GM18873 (cell line): ENCODE measurements at regions not wholly inside any gene's neighbourhood (a gene's known extent, or its start where the extent isn't known, plus 50 kb on each side); places are given as distances from the start of the nearest gene placed in this dataset.
"Not testable (repeated sequence)": the region's sequence is repeated elsewhere in the genome, so short reads cannot be mapped to it uniquely, and the experiment has no call there.

Source experiments
- ATAC-seq: cut with Tn5 transposase; IDR thresholded peaks from one replicate; pipeline ENCODE4 v1.9.1; 2021; ENCODE audit warnings: mild to moderate bottlenecking, moderate library complexity, moderate number of reproducible peaks; ENCODE audit not compliant: unreplicated experiment, low FRiP score

GRCh38 chr22:48416396-48417224 lies 1411.1 kb downstream of the BRD1 start:
- ATAC-seq = no peak

GRCh38 chr22:48415520-48415919 lies 1412.2 kb downstream of the BRD1 start:
- no peak for ATAC-seq

- ATAC-seq = no peak
These were observed 1413.0 kb downstream of the BRD1 start for GRCh38 chr22:48414651-48415050.

- ATAC-seq = not testable (repeated sequence)
These were observed 1414.7 kb downstream of the BRD1 start for GRCh38 chr22:48412931-48413330.

GRCh38 chr22:48410536-48410935 lies 1417.1 kb downstream of the BRD1 start:
- ATAC-seq = no peak

GRCh38 chr22:48407256-48407955 lies 1420.3 kb downstream of the BRD1 start:
- ATAC-seq = no peak

GRCh38 chr22:48406161-48406560 lies 1421.5 kb downstream of the BRD1 start:
- ATAC-seq = no peak

GRCh38 chr22:48405741-48406140 lies 1421.9 kb downstream of the BRD1 start:
- no peak for ATAC-seq

- ATAC-seq = no peak
These were observed 1422.7 kb downstream of the BRD1 start for GRCh38 chr22:48404801-48405447.

GRCh38 chr22:48403521-48404403 lies 1423.9 kb downstream of the BRD1 start:
- ATAC-seq = no peak

GRCh38 chr22:48402591-48403031 lies 1425.1 kb downstream of the BRD1 start:
- ATAC-seq = no peak

GRCh38 chr22:48401523-48401922 lies 1426.2 kb downstream of the BRD1 start:
- ATAC-seq = not testable (repeated sequence)

- no peak for ATAC-seq
These were observed 1429.3 kb downstream of the BRD1 start for GRCh38 chr22:48398181-48398905.

- ATAC-seq = no peak
These were observed 1430.0 kb downstream of the BRD1 start for GRCh38 chr22:48397531-48398180.

- no peak for ATAC-seq
These were observed 1430.7 kb downstream of the BRD1 start for GRCh38 chr22:48396785-48397530.

- no peak for ATAC-seq
These were observed 1431.4 kb downstream of the BRD1 start for GRCh38 chr22:48396091-48396784.

GRCh38 chr22:48395201-48395600 lies 1432.5 kb downstream of the BRD1 start:
- ATAC-seq = no peak

GRCh38 chr22:48394787-48395186 lies 1432.9 kb downstream of the BRD1 start:
- no peak for ATAC-seq
